ENCODE measurements at regions not wholly inside any gene's neighbourhood (a gene's known extent, or its start where the extent isn't known, plus 50 kb on each side); places are given as distances from the start of the nearest gene placed in this dataset.
A peak's percentile ranks its signal among the peaks of the same experiment; 100 is the strongest.

- DNase-seq: peak; percentile 77
Observed at GRCh38 chr10:33453081-33454025, 118.9 kb upstream of the NRP1 start.

DNA sequence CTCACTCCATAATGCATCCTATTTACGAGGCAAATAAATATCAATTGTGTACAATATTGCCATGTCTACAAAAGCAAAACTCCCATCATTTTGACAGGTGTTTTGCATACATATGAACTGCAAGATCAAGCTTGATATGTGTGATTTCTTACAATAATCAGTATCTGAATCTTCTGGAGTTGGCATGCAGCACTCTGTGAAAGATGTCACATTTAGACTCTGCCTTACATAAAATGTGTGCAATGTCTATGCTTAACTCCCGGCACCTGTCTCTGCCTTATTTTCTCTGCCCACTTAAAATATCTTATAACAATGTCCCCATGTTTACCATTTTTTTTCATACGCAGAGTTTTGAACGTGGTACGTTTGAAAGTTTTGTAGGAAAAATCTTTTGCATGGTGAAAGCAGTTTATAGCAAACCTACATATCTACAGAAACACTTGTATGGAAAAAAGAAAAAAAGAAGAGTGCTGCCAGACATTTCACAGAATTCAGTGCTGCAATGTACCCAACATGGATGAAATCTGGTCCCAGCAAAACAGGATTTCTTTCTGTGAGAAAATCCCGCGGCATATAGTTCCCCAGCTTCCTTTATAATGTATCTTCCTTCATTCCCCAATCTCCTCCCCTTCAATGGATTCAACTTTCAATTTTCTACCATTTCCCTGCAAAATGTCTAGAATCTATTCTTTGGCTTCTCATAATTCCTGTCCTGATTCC is 114.1 kb upstream of the NRP1 start:
- no peak for DNase-seq

DNA sequence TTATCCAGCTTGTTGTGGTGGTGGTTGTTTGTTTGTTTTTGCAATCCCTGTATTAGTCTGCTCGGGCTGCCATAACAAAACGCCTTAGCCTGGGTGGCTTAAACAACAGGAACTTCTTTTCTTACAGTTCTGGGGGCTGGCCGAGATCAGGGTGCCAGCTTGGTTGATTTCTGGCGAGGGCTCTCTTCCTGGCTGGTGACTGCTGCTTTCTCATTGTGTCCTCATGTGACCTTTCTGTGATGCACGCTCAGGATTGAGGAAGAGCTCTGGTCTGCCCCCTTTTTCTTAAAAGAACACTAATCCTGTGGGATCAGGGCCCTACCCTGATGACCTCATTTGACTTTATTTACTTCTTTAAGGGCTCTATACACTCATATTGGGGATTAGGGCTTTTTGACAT is 107.1 kb upstream of the NRP1 start:
- no peak for DNase-seq

GRCh38 chr10:33434933-33435332 is 100.5 kb upstream of the NRP1 start:
- no peak for DNase-seq

DNA sequence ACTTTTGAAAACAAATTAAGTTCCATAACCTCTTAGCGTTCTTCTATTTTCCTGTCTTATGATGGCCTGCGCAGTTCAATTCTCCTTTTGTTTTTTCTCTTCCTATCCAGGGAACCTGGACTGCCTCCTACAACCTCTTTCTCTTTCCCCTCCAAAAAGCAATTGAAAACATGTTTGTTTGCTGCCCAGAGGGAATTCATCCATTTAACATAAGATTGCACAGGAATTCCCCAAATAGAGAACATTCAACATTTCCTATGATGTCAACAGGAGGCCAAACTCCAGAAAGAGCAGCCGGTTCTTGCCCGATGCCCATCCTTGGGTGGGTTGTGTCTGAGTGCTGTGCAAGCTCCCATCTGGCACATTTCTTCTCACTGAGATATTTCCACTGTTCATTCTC is 94.2 kb upstream of the NRP1 start:
- DNase-seq: no peak

- peak; percentile 10 for DNase-seq
Observed at GRCh38 chr10:33423154-33423529, 88.7 kb upstream of the NRP1 start.

- no peak for DNase-seq
Observed at GRCh38 chr10:33422471-33423153, 88.1 kb upstream of the NRP1 start.

GRCh38 chr10:33421789-33422462 is 87.5 kb upstream of the NRP1 start:
- DNase-seq: peak; percentile 91

DNA sequence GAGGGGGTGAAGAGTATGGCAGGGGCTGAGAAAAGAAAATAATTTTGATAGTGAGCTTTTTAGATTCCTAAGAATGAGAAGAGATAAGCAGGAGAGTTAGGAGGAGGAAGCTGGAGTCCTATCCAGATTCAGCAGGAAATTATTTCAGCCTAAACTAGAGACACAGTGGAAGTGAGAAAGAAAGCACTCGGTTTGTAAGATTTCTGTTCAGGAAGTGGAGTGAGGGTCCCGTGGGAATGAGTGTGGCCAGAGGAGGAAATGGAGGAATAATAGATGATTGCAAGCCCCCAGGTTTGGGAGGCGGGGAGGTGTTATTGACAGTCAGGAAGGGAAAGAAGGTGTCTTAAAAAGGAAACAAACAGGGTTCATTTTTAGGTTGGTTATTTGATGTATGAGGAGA is 84.8 kb upstream of the NRP1 start:
- no peak for DNase-seq

DNA sequence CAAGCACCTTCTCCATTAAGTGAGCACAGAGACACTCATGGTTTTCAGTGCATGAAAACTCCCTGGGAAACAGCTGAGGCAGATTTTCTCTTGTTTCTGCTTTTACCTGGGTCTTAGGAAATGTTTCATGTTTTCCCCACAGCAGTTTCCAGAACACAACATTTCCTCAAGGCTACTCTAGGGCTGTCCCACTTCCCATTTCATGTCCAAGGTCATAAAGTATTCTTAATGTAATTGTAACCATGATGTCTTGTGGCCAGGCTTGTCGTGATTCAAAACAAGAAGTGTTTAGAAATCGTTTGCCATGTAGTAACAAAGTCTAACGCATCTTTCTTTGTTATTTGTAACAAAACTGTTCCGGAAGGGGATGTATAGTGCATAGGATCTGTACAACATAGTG is 83.8 kb upstream of the NRP1 start:
- DNase-seq: no peak

- DNase-seq: no peak
Observed at GRCh38 chr10:33416691-33417090, 82.2 kb upstream of the NRP1 start.

DNA sequence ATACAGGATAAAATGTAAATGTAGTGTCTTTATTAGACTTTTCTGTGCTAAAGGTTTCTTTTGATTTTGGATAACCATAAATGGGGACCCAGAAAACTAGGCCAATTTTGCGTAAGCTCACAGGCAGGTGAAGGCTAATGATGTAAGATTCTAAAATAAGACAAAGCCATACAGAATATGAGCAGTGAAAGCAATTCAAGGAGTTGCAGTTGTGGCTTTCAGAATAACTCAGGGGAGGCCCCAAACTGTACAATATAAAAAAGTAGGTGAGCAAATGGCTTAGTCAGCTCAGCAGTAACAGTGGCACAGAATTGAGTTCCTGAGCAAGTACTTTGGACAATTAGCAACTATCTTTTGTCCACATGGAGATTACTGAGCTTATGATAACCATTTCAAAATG is 81.7 kb upstream of the NRP1 start:
- DNase-seq: no peak

GRCh38 chr10:33414841-33415240 is 80.4 kb upstream of the NRP1 start:
- no peak for DNase-seq

- DNase-seq: peak; percentile 94
Observed at GRCh38 chr10:33412653-33413361, 78.3 kb upstream of the NRP1 start.

- DNase-seq: no peak
Observed at GRCh38 chr10:33412241-33412640, 77.8 kb upstream of the NRP1 start.

DNA sequence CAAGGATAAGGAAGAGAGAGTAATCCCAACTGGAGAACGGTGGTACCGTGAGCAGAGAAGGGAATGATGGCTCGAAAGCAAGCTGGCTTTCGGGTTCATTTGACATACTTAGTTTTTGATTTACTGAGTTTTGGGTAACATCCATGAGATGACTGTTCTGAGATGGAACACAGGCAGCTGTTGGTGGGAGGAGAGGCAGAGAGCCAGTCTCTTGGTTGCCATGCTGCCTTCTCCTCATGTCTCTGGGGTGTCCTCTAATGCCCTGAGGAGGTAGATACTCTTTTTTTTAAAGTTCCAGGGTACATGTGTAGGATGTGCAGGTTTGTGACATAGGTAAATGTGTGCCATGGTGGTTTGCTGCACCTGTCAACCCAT is 76.4 kb upstream of the NRP1 start:
- DNase-seq: no peak

GRCh38 chr10:33410096-33410859 is 75.8 kb upstream of the NRP1 start:
- no peak for DNase-seq

DNA sequence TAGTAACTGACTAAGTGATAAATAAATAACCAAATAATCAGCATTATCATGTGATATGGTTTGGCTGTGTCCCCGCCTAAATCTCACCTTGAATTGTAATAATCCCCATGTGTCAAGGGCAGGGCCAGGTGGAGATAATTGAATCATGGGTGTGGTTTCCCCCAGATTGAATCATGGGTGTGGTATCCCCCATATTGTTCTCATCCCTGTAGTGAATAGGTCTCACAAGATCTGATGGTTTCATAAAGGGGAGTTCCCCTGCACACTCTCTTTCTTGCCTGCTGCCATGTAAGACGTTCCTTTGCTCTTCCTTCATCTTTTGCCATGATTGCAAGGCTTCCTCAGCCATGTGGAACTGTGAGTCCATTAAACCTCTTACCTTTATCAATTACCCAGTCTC is 72.1 kb upstream of the NRP1 start:
- DNase-seq: no peak

DNA sequence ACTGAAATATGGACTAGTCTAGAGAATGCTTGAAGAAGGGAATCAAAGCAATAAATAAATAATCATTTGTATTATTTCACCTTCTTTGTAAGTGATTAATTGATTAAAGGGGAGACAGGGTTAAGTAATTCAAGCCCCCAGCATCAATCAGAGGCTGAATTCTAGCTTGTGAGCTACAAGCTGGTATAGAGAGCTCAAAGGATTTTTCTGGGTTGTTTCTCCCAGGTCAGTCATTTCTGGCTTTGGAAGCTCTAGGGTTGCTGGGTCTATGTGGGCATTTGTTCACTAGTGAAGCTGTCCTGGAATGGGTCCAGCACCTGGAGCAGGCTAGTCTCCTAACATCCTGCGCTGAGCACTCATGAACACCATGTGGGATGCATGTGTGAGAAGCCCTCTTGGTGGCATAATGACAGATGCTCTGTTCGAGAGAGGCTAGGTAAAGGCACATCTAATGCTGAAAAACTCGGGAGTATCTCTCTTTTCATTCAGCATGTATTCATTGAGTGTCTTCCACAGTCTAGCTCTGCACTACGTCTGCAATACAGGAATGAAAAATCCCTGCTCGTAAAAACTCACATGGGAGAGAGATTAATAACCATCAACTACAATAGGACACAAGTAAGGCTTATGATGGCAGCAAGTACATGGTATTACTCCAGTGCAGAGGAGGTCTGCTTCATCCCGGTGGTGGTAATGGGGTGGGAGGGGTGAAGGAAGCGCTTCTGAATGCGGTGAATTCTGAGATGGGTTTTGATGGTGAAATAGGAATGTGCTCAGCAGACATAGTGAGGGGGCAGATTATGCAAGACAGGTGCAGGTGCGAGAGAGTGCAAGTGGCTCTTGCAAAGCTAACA is 68.0 kb upstream of the NRP1 start:
- DNase-seq: no peak

- DNase-seq: no peak
Observed at GRCh38 chr10:33401300-33401699, 66.8 kb upstream of the NRP1 start.

GRCh38 chr10:33398796-33399195 is 64.3 kb upstream of the NRP1 start:
- no peak for DNase-seq
